Stimulated activated CD4-positive, alpha-beta T cell treated with anti-CD3 and anti-CD28 coated beads, TNF-alpha, amount 100 ng/mL, for 1 hour (primary cell): ENCODE measurements at regions not wholly inside any gene's neighbourhood (a gene's known extent, or its start where the extent isn't known, plus 50 kb on each side); places are given as distances from the start of the nearest gene placed in this dataset.

Experiments
- DNase-seq, 3 donors: peaks; one replicate each; pipeline ENCODE4 v3.0.0-alpha.2; 2020; ENCODE audit warnings: low read depth in 3 of 3, low spot score in 1 of 3

GRCh38 chrX:21056622-21057021, 317.6 kb upstream of the CNKSR2 start:
- DNase-seq = no peak

GRCh38 chrX:21047034-21047455, 327.2 kb upstream of the CNKSR2 start:
- no peak for DNase-seq

GRCh38 chrX:21014326-21014725, 359.9 kb upstream of the CNKSR2 start:
- DNase-seq = no peak

- no peak for DNase-seq
These were observed 369.4 kb upstream of the CNKSR2 start for GRCh38 chrX:21004835-21005234.

- DNase-seq = no peak
These were observed 378.4 kb upstream of the CNKSR2 start for GRCh38 chrX:20995829-20996228.

GRCh38 chrX:20989361-20989760, 384.9 kb upstream of the CNKSR2 start:
- no peak for DNase-seq

- DNase-seq = no peak
These were observed 385.4 kb upstream of the CNKSR2 start for GRCh38 chrX:20988804-20989203.

GRCh38 chrX:20988118-20988517, 386.1 kb upstream of the CNKSR2 start:
- DNase-seq = no peak

- DNase-seq = no peak
These were observed 393.8 kb upstream of the CNKSR2 start for GRCh38 chrX:20980426-20980825.

- no peak for DNase-seq
These were observed 399.9 kb upstream of the CNKSR2 start for GRCh38 chrX:20974326-20974725.

GRCh38 chrX:20973038-20973437, 401.2 kb upstream of the CNKSR2 start:
- no peak for DNase-seq

- DNase-seq = no peak
These were observed 403.0 kb upstream of the CNKSR2 start for GRCh38 chrX:20971250-20971649.

GRCh38 chrX:20969565-20969964, 404.7 kb upstream of the CNKSR2 start:
- DNase-seq = no peak

- no peak for DNase-seq
These were observed 405.2 kb upstream of the CNKSR2 start for GRCh38 chrX:20968996-20969395.

GRCh38 chrX:20967725-20968124, 406.5 kb upstream of the CNKSR2 start:
- no peak for DNase-seq

- no peak for DNase-seq
These were observed 408.8 kb upstream of the CNKSR2 start for GRCh38 chrX:20965270-20966044.

- no peak for DNase-seq
These were observed 420.2 kb upstream of the CNKSR2 start for GRCh38 chrX:20954014-20954413.

GRCh38 chrX:20952180-20952579, 422.0 kb upstream of the CNKSR2 start:
- no peak for DNase-seq

- DNase-seq = no peak
These were observed 423.0 kb upstream of the CNKSR2 start for GRCh38 chrX:20951016-20951810.

- DNase-seq = no peak
These were observed 426.8 kb upstream of the CNKSR2 start for GRCh38 chrX:20947411-20947912.

GRCh38 chrX:20913760-20914159, 460.5 kb upstream of the CNKSR2 start:
- no peak for DNase-seq

GRCh38 chrX:20906571-20906970, 467.6 kb upstream of the CNKSR2 start:
- DNase-seq = no peak
